ENCODE measurements at regions not wholly inside any gene's neighbourhood (a gene's known extent, or its start where the extent isn't known, plus 50 kb on each side); places are given as distances from the start of the nearest gene placed in this dataset.

GRCh38 chr7:80359476-80359875 lies 152.4 kb downstream of the GNAT3 start:
- Mint-ChIP-seq H3K4me3 (ENCODE audit: low read depth, unreplicated experiment) (no peak overlapping the region), H3K27ac (ENCODE audit: unreplicated experiment) (no peak overlapping the region), H3K9me3 (ENCODE audit: low read depth, unreplicated experiment) (peaks cover 3% of the 10 kb centered on the region), H3K36me3 (ENCODE audit: insufficient read depth, unreplicated experiment) (no peaks in the 10 kb centered on the region), H3K27me3 (ENCODE audit: unreplicated experiment) (no peaks in the 10 kb centered on the region), H3K4me1 (ENCODE audit: low read depth, unreplicated experiment) (no peaks in the 10 kb centered on the region)
- no peak for DNase-seq
- BruUV-seq (replicated peaks): no TSS peak
- intact Hi-C loops (cut with micrococcal nuclease; ENCODE audit: unreplicated experiment): no loop called here
- CTCF ChIA-PET: no interaction called here
- TF ChIP-seq CTCF (IDR thresholded peaks at IDR 0.05; ENCODE audit: unreplicated experiment): no peak

- H3K4me1 Mint-ChIP-seq (ENCODE audit: low read depth, unreplicated experiment): no peaks in the 10 kb centered on the region
- BruUV-seq (replicated peaks): no TSS peak
- no peak overlapping the region for H3K27ac Mint-ChIP-seq (ENCODE audit: unreplicated experiment)
- peaks cover 3% of the 10 kb centered on the region for H3K9me3 Mint-ChIP-seq (ENCODE audit: low read depth, unreplicated experiment)
- no peak overlapping the region for H3K4me3 Mint-ChIP-seq (ENCODE audit: low read depth, unreplicated experiment)
- no peak for DNase-seq
- CTCF ChIA-PET: no interaction called here
- no peak for TF ChIP-seq CTCF (IDR thresholded peaks at IDR 0.05; ENCODE audit: unreplicated experiment)
- no peaks in the 10 kb centered on the region for H3K27me3 Mint-ChIP-seq (ENCODE audit: unreplicated experiment)
- intact Hi-C loops (cut with micrococcal nuclease; ENCODE audit: unreplicated experiment): no loop called here
- H3K36me3 Mint-ChIP-seq (ENCODE audit: insufficient read depth, unreplicated experiment): no peaks in the 10 kb centered on the region
Measured at GRCh38 chr7:80359029-80359428, 152.8 kb downstream of the GNAT3 start.

- H3K36me3 Mint-ChIP-seq (ENCODE audit: insufficient read depth, unreplicated experiment): no peaks in the 10 kb centered on the region
- TF ChIP-seq CTCF (IDR thresholded peaks at IDR 0.05; ENCODE audit: unreplicated experiment): no peak
- no TSS peak for BruUV-seq (replicated peaks)
- no peak overlapping the region for H3K4me3 Mint-ChIP-seq (ENCODE audit: low read depth, unreplicated experiment)
- no peak overlapping the region for H3K27ac Mint-ChIP-seq (ENCODE audit: unreplicated experiment)
- H3K27me3 Mint-ChIP-seq (ENCODE audit: unreplicated experiment): no peaks in the 10 kb centered on the region
- H3K9me3 Mint-ChIP-seq (ENCODE audit: low read depth, unreplicated experiment): peaks cover 3% of the 10 kb centered on the region
- CTCF ChIA-PET: no interaction called here
- H3K4me1 Mint-ChIP-seq (ENCODE audit: low read depth, unreplicated experiment): no peaks in the 10 kb centered on the region
- intact Hi-C loops (cut with micrococcal nuclease; ENCODE audit: unreplicated experiment): no loop called here
- no peak for DNase-seq
Measured at GRCh38 chr7:80357530-80357929, 154.3 kb downstream of the GNAT3 start.

GRCh38 chr7:80350430-80350829 lies 161.4 kb downstream of the GNAT3 start:
- intact Hi-C loops (cut with micrococcal nuclease; ENCODE audit: unreplicated experiment): no loop called here
- CTCF ChIA-PET: no interaction called here
- Mint-ChIP-seq H3K4me3 (ENCODE audit: low read depth, unreplicated experiment) (no peak overlapping the region), H3K4me1 (ENCODE audit: low read depth, unreplicated experiment) (no peaks in the 10 kb centered on the region), H3K27me3 (ENCODE audit: unreplicated experiment) (no peaks in the 10 kb centered on the region), H3K27ac (ENCODE audit: unreplicated experiment) (no peak overlapping the region), H3K36me3 (ENCODE audit: insufficient read depth, unreplicated experiment) (no peaks in the 10 kb centered on the region), H3K9me3 (ENCODE audit: low read depth, unreplicated experiment) (no peaks in the 10 kb centered on the region)
- BruUV-seq (replicated peaks): no TSS peak
- no peak for TF ChIP-seq CTCF (IDR thresholded peaks at IDR 0.05; ENCODE audit: unreplicated experiment)
- no peak for DNase-seq

GRCh38 chr7:80348223-80348622 lies 163.6 kb downstream of the GNAT3 start:
- DNase-seq: no peak
- BruUV-seq (replicated peaks): no TSS peak
- Mint-ChIP-seq H3K27me3 (ENCODE audit: unreplicated experiment) (no peaks in the 10 kb centered on the region), H3K4me3 (ENCODE audit: low read depth, unreplicated experiment) (no peak overlapping the region), H3K4me1 (ENCODE audit: low read depth, unreplicated experiment) (no peaks in the 10 kb centered on the region), H3K9me3 (ENCODE audit: low read depth, unreplicated experiment) (no peaks in the 10 kb centered on the region), H3K36me3 (ENCODE audit: insufficient read depth, unreplicated experiment) (no peaks in the 10 kb centered on the region), H3K27ac (ENCODE audit: unreplicated experiment) (no peak overlapping the region)
- TF ChIP-seq CTCF (IDR thresholded peaks at IDR 0.05; ENCODE audit: unreplicated experiment): no peak
- CTCF ChIA-PET: interaction anchor here (0.7 kb wide), 1 partner anchor 12 kb away, joined by 3 read pairs; no protein-coding TSS in a partner anchor
- intact Hi-C loops (cut with micrococcal nuclease; ENCODE audit: unreplicated experiment): no loop called here
